ENCODE measurements at regions not wholly inside any gene's neighbourhood (a gene's known extent, or its start where the extent isn't known, plus 50 kb on each side); places are given as distances from the start of the nearest gene placed in this dataset.

DNA sequence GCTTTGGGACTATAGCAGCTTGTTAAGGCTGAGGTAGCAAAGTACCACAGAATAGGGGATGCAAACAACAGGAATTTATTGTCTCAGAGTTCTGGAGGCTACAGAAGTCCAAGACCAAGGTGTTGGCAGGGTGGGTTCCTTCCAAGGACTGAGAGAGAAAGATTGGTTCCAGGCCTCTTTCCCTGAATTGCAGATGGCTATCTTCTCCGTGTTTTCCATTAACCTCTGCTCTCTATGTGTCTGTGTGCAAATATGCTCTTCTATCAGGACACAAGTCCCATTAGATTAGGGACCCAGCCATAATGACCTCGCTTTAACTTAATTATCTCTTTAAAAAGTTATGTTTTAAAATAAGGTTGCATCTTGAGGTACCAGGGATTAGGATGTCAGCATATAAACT lies 1732.9 kb upstream of the SLC10A2 start:
- Histone ChIP-seq H3K27ac (no peak overlapping the region), H3K27me3 (no peaks in the 10 kb centered on the region), H3K4me3 (no peak overlapping the region), H4K20me1 (ENCODE audit: insufficient read depth, poor library complexity, severe bottlenecking) (no peaks in the 10 kb centered on the region), H3K9me2 (replicated peaks; ENCODE audit: insufficient read depth) (no peaks in the 10 kb centered on the region), H2AFZ (no peak overlapping the region), H3K9me3 (ENCODE audit: low read depth) (no peaks in the 10 kb centered on the region), H3K4me2 (no peak overlapping the region), H3K79me2 (no peaks in the 10 kb centered on the region), H3K4me1 (ENCODE audit: insufficient read depth) (no peaks in the 10 kb centered on the region), H3K36me3 (replicated peaks; ENCODE audit: insufficient read depth, low read depth) (no peaks in the 10 kb centered on the region)
- no peak for DNase-seq (ENCODE audit: low spot score)
- TF ChIP-seq EZH2 (IDR thresholded peaks at IDR 0.05; ENCODE audit: borderline replicate concordance), result no peak
- no peak for TF ChIP-seq EZH2phosphoT487 (IDR thresholded peaks at IDR 0.05; ENCODE audit: low read depth, severe bottlenecking, unreplicated experiment)
- TF ChIP-seq, protein P1, sequence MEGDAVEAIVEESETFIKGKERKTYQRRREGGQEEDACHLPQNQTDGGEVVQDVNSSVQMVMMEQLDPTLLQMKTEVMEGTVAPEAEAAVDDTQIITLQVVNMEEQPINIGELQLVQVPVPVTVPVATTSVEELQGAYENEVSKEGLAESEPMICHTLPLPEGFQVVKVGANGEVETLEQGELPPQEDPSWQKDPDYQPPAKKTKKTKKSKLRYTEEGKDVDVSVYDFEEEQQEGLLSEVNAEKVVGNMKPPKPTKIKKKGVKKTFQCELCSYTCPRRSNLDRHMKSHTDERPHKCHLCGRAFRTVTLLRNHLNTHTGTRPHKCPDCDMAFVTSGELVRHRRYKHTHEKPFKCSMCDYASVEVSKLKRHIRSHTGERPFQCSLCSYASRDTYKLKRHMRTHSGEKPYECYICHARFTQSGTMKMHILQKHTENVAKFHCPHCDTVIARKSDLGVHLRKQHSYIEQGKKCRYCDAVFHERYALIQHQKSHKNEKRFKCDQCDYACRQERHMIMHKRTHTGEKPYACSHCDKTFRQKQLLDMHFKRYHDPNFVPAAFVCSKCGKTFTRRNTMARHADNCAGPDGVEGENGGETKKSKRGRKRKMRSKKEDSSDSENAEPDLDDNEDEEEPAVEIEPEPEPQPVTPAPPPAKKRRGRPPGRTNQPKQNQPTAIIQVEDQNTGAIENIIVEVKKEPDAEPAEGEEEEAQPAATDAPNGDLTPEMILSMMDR (IDR thresholded peaks at IDR 0.05; ENCODE audit: poor library complexity), result no peak
- WGBS (ENCODE audit: low lambda C conversion rate, missing lambda C conversion rate), result 60% methylated on average over 2 of the region's 2 CpGs

DNA sequence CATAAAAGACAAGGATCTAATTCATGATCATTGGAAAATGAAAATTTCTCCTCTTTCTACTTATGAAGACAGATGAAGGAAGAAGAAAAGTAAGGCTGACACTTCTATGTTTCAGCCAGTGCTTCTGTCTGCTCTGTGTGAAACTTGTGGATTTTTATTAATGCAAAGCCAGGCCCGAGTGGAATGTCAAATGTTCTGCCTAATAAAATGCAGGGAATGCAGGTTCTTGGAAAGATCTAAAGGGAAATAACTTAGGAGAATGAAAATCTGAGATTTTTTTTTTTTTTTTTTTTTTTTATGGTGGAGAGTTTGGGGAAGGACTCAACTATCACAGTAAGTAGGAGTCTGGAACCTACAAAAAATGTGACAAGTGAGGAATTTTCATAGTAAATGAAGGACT lies 1732.3 kb upstream of the SLC10A2 start:
- Histone ChIP-seq H3K36me3 (replicated peaks; ENCODE audit: insufficient read depth, low read depth) (no peaks in the 10 kb centered on the region), H3K79me2 (no peaks in the 10 kb centered on the region), H3K4me2 (no peak overlapping the region), H3K9me3 (ENCODE audit: low read depth) (no peaks in the 10 kb centered on the region), H2AFZ (no peak overlapping the region), H3K27me3 (no peaks in the 10 kb centered on the region), H3K4me3 (no peak overlapping the region), H4K20me1 (ENCODE audit: insufficient read depth, poor library complexity, severe bottlenecking) (no peaks in the 10 kb centered on the region), H3K27ac (no peak overlapping the region), H3K9me2 (replicated peaks; ENCODE audit: insufficient read depth) (no peaks in the 10 kb centered on the region), H3K4me1 (ENCODE audit: insufficient read depth) (no peaks in the 10 kb centered on the region)
- no peak for DNase-seq (ENCODE audit: low spot score)
- no peak for TF ChIP-seq EZH2 (IDR thresholded peaks at IDR 0.05; ENCODE audit: borderline replicate concordance)
- TF ChIP-seq, protein P1 (IDR thresholded peaks at IDR 0.05; ENCODE audit: poor library complexity), result no peak
- no peak for TF ChIP-seq EZH2phosphoT487 (IDR thresholded peaks at IDR 0.05; ENCODE audit: low read depth, severe bottlenecking, unreplicated experiment)
- WGBS (ENCODE audit: low lambda C conversion rate, missing lambda C conversion rate), result 44% methylated on average over 1 of the region's 1 CpG

DNA sequence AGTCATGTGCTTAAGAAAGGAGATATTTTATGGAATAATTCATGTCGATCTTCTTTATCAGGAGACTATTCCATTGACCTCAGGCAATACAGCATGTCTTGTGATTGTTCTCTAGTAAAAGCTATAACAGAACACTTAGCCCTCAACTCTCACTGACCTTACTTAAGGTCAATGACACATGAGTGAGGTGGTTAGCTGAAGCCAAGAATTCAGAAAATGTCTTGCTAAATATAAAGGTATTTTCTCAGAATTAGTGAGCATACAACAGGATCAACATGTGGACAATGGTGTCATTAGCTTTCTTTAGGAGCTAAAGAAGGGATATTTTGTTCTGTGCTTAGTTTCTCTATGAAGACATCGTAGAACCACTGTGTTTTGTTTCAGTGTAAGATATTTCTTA lies 1730.4 kb upstream of the SLC10A2 start:
- WGBS (ENCODE audit: low lambda C conversion rate, missing lambda C conversion rate), result 49% methylated on average over 2 of the region's 2 CpGs
- H3K27me3 ChIP-seq, result no peaks in the 10 kb centered on the region
- no peaks in the 10 kb centered on the region for H4K20me1 ChIP-seq (ENCODE audit: insufficient read depth, poor library complexity, severe bottlenecking)
- H2AFZ ChIP-seq, result no peak overlapping the region
- no peaks in the 10 kb centered on the region for H3K4me1 ChIP-seq (ENCODE audit: insufficient read depth)
- no peaks in the 10 kb centered on the region for H3K36me3 ChIP-seq (replicated peaks; ENCODE audit: insufficient read depth, low read depth)
- no peaks in the 10 kb centered on the region for H3K9me3 ChIP-seq (ENCODE audit: low read depth)
- H3K79me2 ChIP-seq, result no peaks in the 10 kb centered on the region
- no peaks in the 10 kb centered on the region for H3K9me2 ChIP-seq (replicated peaks; ENCODE audit: insufficient read depth)
- no peak overlapping the region for H3K27ac ChIP-seq
- H3K4me3 ChIP-seq, result no peak overlapping the region
- DNase-seq (ENCODE audit: low spot score), result no peak
- no peak overlapping the region for H3K4me2 ChIP-seq
- TF ChIP-seq EZH2phosphoT487 (IDR thresholded peaks at IDR 0.05; ENCODE audit: low read depth, severe bottlenecking, unreplicated experiment) (no peak), EZH2 (IDR thresholded peaks at IDR 0.05; ENCODE audit: borderline replicate concordance) (no peak)
- TF ChIP-seq, protein P1 (IDR thresholded peaks at IDR 0.05; ENCODE audit: poor library complexity), result no peak

- Histone ChIP-seq H3K9me2 (replicated peaks; ENCODE audit: insufficient read depth) (no peaks in the 10 kb centered on the region), H3K27me3 (no peaks in the 10 kb centered on the region), H3K4me1 (ENCODE audit: insufficient read depth) (no peaks in the 10 kb centered on the region), H3K4me3 (no peak overlapping the region), H3K27ac (no peak overlapping the region), H4K20me1 (ENCODE audit: insufficient read depth, poor library complexity, severe bottlenecking) (no peaks in the 10 kb centered on the region), H3K9me3 (ENCODE audit: low read depth) (no peaks in the 10 kb centered on the region), H3K4me2 (no peak overlapping the region), H3K79me2 (no peaks in the 10 kb centered on the region), H3K36me3 (replicated peaks; ENCODE audit: insufficient read depth, low read depth) (no peaks in the 10 kb centered on the region), H2AFZ (no peak overlapping the region)
- TF ChIP-seq, protein P1 (IDR thresholded peaks at IDR 0.05; ENCODE audit: poor library complexity), result no peak
- DNase-seq (ENCODE audit: low spot score), result no peak
- 65% methylated on average over 5 of the region's 5 CpGs for WGBS (ENCODE audit: low lambda C conversion rate, missing lambda C conversion rate)
Observed at GRCh38 chr13:104785952-104786351, 1719.7 kb upstream of the SLC10A2 start.

Data from hepatocyte (in vitro differentiated cells).